HG03095 (cell line): ENCODE measurements at regions not wholly inside any gene's neighbourhood (a gene's known extent, or its start where the extent isn't known, plus 50 kb on each side); places are given as distances from the start of the nearest gene placed in this dataset.
"Not testable (repeated sequence)": the region's sequence is repeated elsewhere in the genome, so short reads cannot be mapped to it uniquely, and the experiment has no call there.

Experiments
- ATAC-seq: cut with Tn5 transposase; IDR thresholded peaks from one replicate; pipeline ENCODE4 v1.9.1; 2021; ENCODE audit warnings: moderate library complexity; ENCODE audit not compliant: unreplicated experiment

DNA sequence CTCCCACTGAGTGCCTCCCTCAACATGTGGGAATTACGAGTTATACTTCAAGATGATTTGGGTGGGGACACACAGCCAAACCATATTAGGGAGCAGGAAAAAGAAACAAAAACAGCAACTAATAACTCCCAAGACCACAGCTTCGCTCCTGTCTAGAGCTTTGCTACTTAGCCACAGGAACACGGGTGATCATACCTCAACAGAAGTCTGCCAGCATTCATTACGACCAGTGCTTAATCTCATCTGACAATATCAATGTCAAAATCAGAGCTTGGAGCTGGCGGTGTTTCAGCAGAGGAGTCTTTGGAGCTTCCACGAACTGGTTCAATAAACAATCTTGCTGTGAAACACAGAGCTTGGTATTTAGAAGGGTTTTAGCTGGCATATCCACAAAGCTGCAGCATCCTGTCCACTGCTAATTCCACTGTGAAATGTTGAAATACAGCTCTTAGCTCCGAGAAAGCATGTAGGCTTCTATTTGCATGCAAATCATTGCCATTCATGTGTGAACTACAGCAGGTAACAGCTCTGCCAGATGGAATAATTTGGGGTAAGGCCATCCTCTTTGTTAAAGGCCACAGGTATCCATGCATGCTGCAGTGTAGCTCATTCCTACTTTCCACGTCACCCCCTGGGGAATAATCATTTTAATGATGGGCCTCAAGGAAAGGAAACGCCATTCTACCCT lies 128.4 kb upstream of the GOT2 start:
- ATAC-seq, result no peak

DNA sequence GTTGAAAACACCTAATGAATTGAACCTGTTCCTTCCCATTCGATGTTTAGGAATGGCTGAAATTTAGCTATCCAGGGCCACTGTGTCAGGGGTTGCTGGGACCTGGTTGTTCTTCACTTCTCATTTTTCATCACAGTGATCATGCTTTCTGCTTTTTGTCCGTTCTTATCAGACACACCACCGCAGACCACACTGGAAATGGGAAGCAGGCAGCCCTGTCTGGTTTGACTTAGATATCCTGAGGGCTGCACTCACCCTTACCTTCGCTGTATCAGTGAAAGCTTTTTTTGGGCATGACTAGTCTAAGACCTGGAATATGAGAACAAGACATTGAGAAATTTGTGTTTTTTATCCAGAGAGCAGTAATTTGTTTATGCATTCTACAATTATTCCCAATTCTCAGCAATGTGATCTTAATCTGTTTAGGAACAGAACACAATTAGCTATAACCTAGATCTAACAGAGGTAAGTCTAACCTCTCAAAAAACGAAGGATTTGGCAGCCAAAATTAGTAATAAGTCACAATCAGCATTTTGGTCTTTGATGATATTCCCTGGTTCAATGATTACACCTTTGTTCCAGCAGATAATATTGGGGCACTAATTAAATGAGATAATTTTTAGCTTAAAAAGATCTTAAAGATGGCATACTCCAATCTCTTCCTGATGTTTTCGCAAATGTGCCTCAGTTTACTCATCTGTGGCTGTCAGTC lies 126.0 kb upstream of the GOT2 start:
- ATAC-seq, result no peak

DNA sequence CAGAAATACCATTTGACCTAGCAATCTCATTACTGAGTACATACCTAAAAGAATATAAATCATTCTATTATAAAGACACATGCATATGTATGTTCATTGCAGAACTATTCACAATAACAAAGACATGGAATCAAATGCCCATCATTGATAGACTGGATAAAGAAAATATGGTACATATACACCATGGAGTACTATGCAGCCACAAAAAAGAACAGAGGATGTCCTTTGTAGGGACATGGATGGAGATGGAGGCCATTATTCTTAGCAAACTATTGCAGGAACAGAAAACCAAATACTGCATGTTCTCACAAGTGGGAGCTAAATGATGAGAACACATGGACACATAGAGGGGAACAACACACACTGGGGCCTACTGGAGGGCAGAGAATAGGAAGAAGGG lies 124.5 kb upstream of the GOT2 start:
- ATAC-seq, result not testable (repeated sequence)

DNA sequence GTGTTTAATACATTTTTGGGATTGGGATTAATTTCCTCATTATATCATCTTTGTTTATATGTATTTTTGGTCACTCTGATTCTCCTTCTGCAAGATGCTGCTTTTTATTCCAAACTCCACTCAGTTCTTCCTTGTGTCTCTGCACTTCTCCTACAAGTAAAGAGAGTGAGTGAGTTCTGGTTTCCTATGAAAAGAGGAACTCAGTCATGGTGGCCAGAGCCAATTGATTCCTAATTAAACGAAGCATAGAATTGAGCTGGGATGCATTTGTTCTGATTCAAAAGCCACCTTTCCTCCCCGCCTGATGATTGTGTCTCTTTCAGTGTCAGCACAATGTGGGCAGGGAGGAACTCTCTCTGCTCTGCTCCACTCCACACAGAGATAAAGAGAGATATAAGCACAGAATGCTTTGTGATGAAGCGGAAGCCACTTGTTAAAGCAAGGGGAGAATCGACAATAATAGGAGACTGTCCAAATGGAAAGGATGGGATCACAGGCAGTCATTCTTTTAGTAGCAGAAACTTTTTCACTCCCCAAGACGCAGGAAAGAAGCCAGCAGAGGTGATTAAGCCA lies 121.3 kb upstream of the GOT2 start:
- no peak for ATAC-seq

DNA sequence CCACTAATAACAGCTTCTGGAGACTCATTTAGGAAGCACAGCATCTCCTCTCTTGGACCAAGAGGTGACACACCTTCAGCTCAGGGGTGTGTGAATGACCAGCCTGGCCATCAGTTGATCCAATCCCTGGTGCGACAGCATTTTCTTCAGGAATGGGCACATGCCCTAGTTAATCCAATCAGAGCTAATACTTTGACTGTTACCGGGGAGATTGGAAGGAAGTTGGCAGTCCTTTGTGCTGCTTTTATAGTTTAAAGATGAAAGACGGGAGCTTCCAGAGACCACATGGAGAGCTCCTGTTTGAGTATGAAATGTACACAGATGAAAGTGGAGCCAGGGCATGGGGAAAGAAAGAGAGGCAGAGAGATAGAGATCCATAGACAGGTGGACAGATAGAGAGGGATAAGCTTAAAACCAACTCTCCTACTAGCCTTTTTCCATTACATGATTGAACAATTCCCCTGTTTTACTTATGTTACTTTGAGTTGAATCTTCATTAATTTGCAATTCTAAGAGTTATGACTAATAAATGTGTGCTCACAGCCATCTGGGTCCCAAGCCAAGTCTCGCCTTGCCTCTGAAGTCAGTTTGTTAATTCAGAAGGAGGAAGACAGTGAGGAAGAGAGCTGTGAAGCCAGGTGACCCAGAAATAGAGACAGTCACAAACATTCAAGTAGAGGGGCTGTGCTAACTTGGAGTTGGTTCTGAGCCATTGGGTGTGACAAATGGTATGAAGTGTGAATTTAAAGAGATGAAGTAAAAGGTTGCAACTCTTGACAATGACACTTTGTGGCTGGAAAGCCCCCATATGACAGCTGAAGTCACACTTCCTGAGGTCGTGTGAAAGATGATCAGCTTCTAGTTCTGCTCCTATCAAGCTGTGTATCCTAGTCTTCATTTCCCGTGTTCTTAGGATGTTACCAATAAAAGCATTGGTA lies 120.0 kb upstream of the GOT2 start:
- ATAC-seq, result peak; percentile 70

DNA sequence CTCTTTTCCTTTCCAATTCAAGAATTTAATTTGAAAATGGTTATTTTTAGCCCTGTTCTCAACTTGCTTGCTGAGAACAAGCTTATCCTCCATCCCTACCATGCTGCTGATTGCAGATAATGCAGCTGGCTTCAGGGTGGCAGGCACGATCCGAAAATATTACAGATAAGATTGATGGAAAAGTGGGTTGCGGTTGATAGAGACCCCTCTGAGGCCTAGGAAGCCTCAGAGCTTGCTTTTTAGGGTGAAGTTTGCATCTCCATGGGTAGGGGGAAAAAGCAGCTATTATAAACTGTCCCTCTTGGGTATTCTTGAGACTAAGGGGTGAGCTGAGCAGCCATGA lies 116.5 kb upstream of the GOT2 start:
- ATAC-seq, result no peak

DNA sequence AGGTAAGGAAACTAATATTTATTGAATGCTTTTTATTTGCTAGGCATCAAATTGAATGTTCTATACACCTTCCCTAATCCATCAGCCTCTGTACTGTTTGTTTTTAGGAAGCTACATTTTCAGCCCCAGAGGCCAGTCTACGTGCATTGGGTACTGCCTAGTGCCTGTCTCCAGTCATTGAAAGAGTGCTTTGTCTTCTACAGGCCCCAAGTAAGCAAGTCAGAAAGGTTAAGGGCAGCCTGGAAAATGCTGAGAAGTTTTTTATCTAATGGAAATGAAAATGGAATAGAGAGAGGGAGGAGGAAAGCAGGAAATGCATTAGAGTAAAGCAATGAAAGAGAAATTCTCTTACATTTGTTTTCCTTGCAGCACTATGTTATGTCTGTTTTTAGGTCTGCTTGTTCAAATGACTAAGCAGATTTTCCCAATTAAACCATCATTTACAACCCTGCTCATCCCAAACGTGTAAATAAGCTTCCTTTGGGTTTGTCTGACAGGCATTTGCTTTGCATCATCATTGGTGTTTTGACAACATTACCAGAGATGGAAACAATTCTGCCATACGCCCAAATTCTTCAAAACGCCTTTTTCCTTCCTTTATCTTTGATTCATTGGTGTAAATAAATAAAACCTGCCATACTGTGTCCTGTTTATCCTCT lies 116.0 kb upstream of the GOT2 start:
- ATAC-seq, result no peak

DNA sequence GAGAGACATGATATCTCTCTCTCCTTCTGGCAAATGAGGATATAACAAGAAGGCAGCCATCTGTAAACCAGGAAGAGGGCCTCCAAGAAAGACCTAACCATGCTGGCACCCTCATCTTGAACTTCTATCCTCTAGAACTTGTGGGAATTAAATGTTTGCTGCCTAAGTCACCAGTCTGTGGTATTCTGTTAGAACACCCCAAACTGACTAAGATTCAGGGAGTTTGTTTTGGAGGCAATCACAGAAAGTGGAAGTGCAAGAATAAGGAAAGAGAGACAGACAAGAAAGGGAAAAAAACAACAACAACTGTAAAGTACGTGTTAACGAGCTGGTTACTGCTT lies 114.5 kb upstream of the GOT2 start:
- no peak for ATAC-seq

DNA sequence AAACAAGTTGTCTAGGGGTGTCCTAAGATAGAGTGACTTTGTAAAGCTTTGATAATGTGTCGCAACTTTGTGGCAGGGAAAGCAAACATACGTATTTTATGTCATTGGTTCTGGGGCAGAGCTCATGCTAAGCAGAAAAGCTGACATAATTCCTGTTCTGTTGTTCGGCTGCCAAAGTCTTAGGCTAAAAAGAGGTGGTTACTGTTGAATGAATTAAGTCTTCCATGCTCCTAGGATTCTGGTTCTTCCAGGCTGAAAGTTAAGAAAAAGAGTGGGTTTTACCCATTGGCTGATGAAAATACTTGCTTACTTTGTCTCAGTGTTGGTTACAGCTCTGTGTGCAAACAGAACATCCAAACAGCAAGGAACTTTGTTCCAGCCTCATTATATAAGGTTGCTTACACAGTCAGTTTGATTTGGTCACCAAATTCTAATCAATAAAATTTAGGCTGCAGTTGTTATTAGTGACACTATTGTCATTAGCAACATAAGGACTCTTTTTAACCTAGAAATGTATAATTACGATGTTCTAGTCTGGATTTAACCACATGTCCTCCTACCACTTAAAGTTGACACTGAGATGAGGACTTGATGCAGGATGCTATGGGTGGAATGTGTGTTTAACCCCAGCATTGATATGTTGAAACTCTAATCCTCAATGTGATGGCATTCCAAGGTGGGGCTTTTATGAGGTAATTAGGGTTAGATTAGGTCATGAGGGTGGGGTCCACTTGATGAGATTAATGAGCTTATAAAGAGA lies 114.0 kb upstream of the GOT2 start:
- no peak for ATAC-seq

DNA sequence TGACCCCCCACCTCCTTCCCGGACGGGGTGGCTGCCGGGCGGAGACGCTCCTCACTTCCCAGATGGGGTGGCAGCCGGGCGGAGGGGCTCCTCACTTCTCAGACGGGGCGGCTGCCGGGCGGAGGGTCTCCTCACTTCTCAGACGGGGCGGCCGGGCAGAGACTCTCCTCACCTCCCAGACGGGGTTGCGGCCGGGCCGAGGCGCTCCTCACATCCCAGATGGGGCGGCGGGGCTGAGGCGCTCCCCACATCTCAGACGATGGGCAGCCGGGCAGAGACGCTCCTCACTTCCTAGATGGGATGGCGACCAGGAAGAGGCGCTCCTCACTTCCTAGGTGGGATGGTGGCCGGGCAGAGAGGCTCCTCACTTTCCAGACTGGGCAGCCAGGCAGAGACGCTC lies 112.1 kb upstream of the GOT2 start:
- not testable (repeated sequence) for ATAC-seq

DNA sequence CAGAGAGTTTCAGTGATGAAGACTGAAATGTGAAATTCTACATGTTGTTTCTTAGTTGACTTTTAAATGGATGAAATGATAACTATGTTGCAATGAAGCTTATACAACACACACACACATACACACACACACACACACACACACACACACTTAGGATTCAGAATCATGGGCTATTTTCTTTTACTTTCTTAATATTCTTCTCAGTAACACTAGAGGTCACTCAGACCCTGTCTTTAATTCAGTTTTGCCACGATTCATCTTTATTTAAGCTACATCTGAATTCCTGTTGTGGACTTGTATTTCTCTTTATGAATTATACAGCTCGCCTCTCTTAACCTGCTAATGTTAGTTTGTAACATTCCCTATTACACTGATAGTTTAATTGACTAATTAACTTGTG lies 109.6 kb upstream of the GOT2 start:
- no peak for ATAC-seq

DNA sequence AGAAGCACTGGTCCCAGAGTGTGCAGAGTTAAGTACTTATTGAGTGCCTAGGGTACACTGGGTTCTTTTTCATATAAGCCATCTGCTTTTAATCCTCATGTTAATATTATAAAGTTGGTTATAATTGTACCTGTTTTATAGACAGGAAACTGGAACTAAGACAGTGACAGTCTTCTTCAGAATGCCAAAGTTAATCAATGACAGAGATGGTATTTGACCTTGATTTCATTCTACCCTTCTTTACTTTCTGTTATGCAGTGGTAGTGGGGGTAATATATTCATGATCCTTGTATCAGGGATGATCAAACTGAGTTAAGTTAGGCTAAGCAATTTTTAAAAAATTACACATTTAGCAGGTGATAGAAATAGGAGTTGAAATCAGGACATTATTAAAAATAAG lies 108.6 kb upstream of the GOT2 start:
- ATAC-seq, result no peak

DNA sequence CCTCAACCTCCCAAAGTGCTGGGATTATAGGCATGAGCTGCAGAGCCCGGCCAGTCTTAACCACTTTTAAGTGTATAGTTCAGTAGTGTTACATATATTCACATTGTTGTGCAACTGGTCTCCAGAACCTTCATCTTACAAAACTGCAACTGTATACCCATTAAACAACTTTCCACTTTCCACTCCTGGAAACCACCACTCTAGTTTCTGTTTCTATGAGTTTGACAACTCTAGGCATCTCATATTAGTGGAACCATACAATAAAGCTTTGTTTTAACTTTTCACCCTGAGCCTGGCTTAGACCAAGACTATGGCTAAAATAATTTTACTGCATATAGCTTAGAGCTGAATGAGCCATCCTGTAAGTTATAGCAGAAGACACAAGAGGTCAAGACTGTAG lies 108.0 kb upstream of the GOT2 start:
- no peak for ATAC-seq

DNA sequence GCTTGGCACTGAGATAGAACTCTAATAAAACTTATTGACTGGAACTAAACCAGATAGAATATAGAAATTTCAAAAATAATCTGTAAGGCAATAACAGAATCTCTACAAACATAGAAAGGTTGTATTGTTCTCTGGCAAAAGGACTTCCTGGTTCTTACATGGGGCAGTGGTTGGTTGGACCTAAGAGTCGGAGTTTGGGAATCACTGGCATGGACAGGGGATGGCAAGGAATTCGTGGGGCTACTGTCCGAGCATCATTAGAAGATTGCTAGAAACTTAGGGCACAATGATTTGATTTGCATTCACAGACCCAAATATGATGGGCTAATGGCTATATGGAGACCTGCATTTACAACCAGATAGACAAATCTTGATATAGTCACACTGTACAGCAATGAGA lies 103.8 kb upstream of the GOT2 start:
- ATAC-seq, result no peak

DNA sequence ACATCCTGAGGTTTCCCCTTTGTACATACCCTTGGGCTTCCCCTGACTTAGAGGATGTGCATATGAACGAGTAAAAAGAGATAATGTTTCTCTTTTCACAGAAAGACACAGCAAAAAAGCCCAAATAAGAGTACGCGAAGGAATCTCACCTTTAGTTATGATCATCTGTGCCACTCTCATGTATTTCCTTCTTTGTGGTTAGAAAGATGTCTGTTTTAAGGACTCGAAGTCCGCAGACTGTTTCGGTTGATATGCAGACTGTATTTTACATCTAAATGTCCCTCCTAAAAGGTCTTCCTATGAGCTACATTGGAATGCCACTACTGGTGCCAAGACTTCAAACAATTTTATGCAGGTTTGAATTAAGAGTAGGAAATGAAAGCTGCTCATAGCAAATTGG lies 102.3 kb upstream of the GOT2 start:
- ATAC-seq, result no peak

DNA sequence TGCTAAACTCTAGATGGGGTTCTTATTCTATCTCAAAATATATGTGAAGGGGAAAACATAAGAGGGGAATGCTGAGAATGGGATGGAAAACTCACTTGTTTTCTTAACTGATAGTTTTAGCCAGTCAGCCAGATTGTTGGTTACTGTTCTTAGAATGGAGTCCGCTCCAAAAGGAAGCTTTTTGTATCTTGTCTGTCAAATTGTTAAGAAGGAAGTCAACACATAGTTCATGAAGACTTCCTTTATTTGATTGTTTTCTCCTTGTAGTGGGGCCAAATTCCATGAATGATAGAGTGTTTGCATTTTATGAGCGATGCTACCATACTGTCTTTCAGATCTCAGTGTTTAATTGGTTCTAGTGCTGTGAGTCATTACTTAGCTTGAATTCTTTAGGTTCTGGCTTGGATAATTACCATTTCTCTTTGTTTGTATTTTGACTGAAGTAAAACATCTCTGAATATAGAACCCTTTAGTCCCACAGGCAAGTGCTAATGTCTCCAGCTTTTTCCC lies 98.3 kb upstream of the GOT2 start:
- ATAC-seq, result no peak

DNA sequence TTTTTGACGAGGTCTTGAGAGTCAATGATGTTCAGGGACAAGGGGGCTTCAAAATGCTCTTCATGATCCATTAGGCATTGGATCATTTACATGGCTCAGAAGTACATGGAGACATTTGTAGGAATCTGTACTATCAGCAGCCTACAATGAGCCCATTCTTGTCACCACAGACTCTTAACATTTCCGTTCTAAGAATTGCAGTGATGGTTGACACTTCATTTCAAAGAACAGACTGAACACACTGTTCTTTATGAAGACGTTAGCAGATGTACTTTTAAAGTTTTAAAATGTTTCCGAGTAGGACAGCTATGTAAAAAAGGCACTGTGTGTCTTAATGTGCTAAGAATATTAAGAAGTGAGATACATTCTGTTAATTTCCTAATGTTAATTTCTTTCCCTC lies 97.3 kb upstream of the GOT2 start:
- ATAC-seq, result no peak

DNA sequence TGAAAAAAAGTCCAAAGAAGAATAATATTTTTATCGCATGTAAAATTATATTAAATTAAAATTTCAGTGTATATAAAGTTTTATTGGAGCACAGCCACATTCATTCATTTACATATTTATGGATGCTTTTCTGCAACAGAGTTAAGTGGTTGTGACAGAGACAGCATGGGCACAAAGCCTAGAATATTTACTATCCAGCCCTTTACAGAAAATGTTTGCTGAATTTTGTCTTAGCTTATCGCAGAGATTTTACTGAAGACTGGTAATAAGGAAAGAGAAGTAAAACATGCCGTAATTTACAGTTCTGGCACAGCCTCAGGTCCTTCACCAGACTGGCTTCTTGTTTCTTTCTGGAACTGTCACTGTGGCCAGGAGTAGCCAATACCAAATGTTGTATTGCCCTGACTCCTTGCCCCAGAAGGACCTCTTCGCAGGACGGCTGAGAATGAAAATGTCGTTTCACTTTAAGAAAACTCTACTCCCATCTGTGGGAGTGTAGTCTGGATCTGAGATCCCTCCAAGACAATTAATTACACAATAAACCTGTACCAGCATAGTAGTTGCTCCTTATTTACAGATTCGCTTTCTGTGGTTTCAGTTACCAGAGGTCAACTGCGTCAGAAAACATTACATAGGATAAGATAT lies 94.9 kb upstream of the GOT2 start:
- no peak for ATAC-seq

DNA sequence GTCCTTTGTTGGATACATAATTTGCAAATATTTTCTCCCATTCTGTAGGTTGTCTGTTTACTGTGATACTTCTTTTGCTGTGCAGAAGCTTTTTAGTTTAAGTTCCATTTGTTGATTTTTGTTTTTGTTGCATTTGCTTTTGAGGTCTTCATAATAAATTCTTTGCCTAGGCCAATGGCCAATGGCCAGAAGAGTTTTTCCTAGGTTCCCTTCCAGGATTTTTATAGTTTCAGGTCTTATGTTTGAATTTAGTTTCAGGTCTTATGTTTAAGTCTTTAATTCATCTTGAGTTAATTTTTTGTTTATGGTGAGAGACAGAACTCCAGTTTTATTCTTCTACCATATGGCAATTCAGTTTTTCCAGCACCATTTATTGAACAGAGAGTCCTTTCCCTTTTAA lies 90.1 kb upstream of the GOT2 start:
- ATAC-seq, result no peak

DNA sequence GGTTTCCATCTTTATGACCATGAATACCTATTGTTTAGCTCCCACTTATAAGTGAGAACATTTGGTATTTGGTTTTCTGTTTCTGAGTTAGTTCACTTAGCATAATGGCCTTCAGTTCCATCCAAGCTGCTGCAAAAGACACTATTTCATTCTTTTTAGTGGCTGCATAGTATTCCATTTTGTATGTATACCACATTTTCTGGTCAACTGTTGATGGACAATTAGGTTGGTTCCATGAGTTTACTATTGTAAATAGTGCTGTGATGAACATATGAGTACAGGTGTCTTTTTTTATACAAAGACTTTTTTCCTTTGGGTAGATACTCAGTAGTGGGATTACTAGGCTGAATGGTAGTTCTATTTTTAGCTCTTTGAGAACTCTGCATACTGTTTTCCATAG lies 87.8 kb upstream of the GOT2 start:
- no peak for ATAC-seq
